ENCODE measurements at regions not wholly inside any gene's neighbourhood (a gene's known extent, or its start where the extent isn't known, plus 50 kb on each side); places are given as distances from the start of the nearest gene placed in this dataset.

DNA sequence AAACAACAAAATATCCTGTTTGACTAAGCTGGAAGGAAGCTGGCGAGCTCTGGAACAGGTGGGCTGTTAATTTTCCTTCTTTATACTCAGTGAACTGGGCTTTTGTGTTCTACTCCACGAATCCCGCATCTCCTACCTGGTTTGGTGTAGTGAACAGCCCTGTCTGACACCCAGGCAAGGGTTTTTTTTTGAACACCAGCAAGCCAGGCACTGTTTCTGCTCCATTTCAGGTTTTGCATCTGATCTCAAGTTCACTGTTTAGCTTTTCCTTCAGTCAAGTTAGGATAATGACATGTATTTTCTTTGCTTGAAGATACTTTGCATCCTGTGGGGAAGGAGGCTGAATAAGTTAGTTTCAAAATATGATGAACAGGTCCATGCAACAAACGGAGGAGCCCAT is 204.5 kb downstream of the SEMA6A start:
- TF ChIP-seq, protein P1, sequence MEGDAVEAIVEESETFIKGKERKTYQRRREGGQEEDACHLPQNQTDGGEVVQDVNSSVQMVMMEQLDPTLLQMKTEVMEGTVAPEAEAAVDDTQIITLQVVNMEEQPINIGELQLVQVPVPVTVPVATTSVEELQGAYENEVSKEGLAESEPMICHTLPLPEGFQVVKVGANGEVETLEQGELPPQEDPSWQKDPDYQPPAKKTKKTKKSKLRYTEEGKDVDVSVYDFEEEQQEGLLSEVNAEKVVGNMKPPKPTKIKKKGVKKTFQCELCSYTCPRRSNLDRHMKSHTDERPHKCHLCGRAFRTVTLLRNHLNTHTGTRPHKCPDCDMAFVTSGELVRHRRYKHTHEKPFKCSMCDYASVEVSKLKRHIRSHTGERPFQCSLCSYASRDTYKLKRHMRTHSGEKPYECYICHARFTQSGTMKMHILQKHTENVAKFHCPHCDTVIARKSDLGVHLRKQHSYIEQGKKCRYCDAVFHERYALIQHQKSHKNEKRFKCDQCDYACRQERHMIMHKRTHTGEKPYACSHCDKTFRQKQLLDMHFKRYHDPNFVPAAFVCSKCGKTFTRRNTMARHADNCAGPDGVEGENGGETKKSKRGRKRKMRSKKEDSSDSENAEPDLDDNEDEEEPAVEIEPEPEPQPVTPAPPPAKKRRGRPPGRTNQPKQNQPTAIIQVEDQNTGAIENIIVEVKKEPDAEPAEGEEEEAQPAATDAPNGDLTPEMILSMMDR (conservative IDR thresholded peaks at IDR 0.05; ENCODE audit: low read length): no peak
- TF ChIP-seq EZH2phosphoT487 (IDR thresholded peaks at IDR 0.05; ENCODE audit: borderline replicate concordance): no peak

Data from Loucy (cell line).